ENCODE measurements at regions not wholly inside any gene's neighbourhood (a gene's known extent, or its start where the extent isn't known, plus 50 kb on each side); places are given as distances from the start of the nearest gene placed in this dataset.

GRCh38 chr5:159640446-159640845, 275.8 kb upstream of the ADRA1B start:
- H3K9ac ChIP-seq (ENCODE audit: low read depth, low read length), result no peak overlapping the region
- no peaks in the 10 kb centered on the region for H3K36me3 ChIP-seq (ENCODE audit: control insufficient read depth, insufficient read depth, low read length)
- H3K9me3 ChIP-seq (ENCODE audit: control insufficient read depth, insufficient read depth, low read length), result no peaks in the 10 kb centered on the region
- no peak overlapping the region for H3K4me3 ChIP-seq (ENCODE audit: low read depth, low read length)
- H3K27me3 ChIP-seq (ENCODE audit: control insufficient read depth, insufficient read depth, low read length), result no peaks in the 10 kb centered on the region
- H3K4me1 ChIP-seq (ENCODE audit: control insufficient read depth, insufficient read depth, low read length), result peaks cover 2% of the 10 kb centered on the region

- H3K27me3 ChIP-seq (ENCODE audit: control insufficient read depth, insufficient read depth, low read length), result no peaks in the 10 kb centered on the region
- H3K4me1 ChIP-seq (ENCODE audit: control insufficient read depth, insufficient read depth, low read length), result no peaks in the 10 kb centered on the region
- no peaks in the 10 kb centered on the region for H3K36me3 ChIP-seq (ENCODE audit: control insufficient read depth, insufficient read depth, low read length)
- H3K4me3 ChIP-seq (ENCODE audit: low read depth, low read length), result no peak overlapping the region
- H3K9ac ChIP-seq (ENCODE audit: low read depth, low read length), result no peak overlapping the region
- no peaks in the 10 kb centered on the region for H3K9me3 ChIP-seq (ENCODE audit: control insufficient read depth, insufficient read depth, low read length)
Observed at GRCh38 chr5:159640921-159641320, 275.4 kb upstream of the ADRA1B start.

- no peaks in the 10 kb centered on the region for H3K27me3 ChIP-seq (ENCODE audit: control insufficient read depth, insufficient read depth, low read length)
- peaks cover 1% of the 10 kb centered on the region for H3K4me1 ChIP-seq (ENCODE audit: control insufficient read depth, insufficient read depth, low read length)
- H3K4me3 ChIP-seq (ENCODE audit: low read depth, low read length), result no peak overlapping the region
- no peaks in the 10 kb centered on the region for H3K36me3 ChIP-seq (ENCODE audit: control insufficient read depth, insufficient read depth, low read length)
- no peaks in the 10 kb centered on the region for H3K9me3 ChIP-seq (ENCODE audit: control insufficient read depth, insufficient read depth, low read length)
- no peak overlapping the region for H3K9ac ChIP-seq (ENCODE audit: low read depth, low read length)
Observed at GRCh38 chr5:159641371-159642039, 274.8 kb upstream of the ADRA1B start.

GRCh38 chr5:159642379-159642778, 273.9 kb upstream of the ADRA1B start:
- Histone ChIP-seq H3K4me3 (ENCODE audit: low read depth, low read length) (no peak overlapping the region), H3K27me3 (ENCODE audit: control insufficient read depth, insufficient read depth, low read length) (no peaks in the 10 kb centered on the region), H3K9ac (ENCODE audit: low read depth, low read length) (no peak overlapping the region), H3K9me3 (ENCODE audit: control insufficient read depth, insufficient read depth, low read length) (no peaks in the 10 kb centered on the region), H3K36me3 (ENCODE audit: control insufficient read depth, insufficient read depth, low read length) (no peaks in the 10 kb centered on the region), H3K4me1 (ENCODE audit: control insufficient read depth, insufficient read depth, low read length) (peaks cover 3% of the 10 kb centered on the region)

GRCh38 chr5:159644053-159644452, 272.2 kb upstream of the ADRA1B start:
- Histone ChIP-seq H3K36me3 (ENCODE audit: control insufficient read depth, insufficient read depth, low read length) (no peaks in the 10 kb centered on the region), H3K9ac (ENCODE audit: low read depth, low read length) (no peak overlapping the region), H3K4me1 (ENCODE audit: control insufficient read depth, insufficient read depth, low read length) (peaks cover 3% of the 10 kb centered on the region), H3K27me3 (ENCODE audit: control insufficient read depth, insufficient read depth, low read length) (no peaks in the 10 kb centered on the region), H3K9me3 (ENCODE audit: control insufficient read depth, insufficient read depth, low read length) (no peaks in the 10 kb centered on the region), H3K4me3 (ENCODE audit: low read depth, low read length) (no peak overlapping the region)

- Histone ChIP-seq H3K4me3 (ENCODE audit: low read depth, low read length) (no peak overlapping the region), H3K9ac (ENCODE audit: low read depth, low read length) (no peak overlapping the region), H3K4me1 (ENCODE audit: control insufficient read depth, insufficient read depth, low read length) (peaks cover 3% of the 10 kb centered on the region), H3K36me3 (ENCODE audit: control insufficient read depth, insufficient read depth, low read length) (no peaks in the 10 kb centered on the region), H3K27me3 (ENCODE audit: control insufficient read depth, insufficient read depth, low read length) (no peaks in the 10 kb centered on the region), H3K9me3 (ENCODE audit: control insufficient read depth, insufficient read depth, low read length) (no peaks in the 10 kb centered on the region)
Observed at GRCh38 chr5:159645179-159645846, 271.0 kb upstream of the ADRA1B start.

GRCh38 chr5:159650803-159651202, 265.5 kb upstream of the ADRA1B start:
- Histone ChIP-seq H3K36me3 (ENCODE audit: control insufficient read depth, insufficient read depth, low read length) (no peaks in the 10 kb centered on the region), H3K4me1 (ENCODE audit: control insufficient read depth, insufficient read depth, low read length) (peaks cover 3% of the 10 kb centered on the region), H3K4me3 (ENCODE audit: low read depth, low read length) (no peak overlapping the region), H3K9me3 (ENCODE audit: control insufficient read depth, insufficient read depth, low read length) (no peaks in the 10 kb centered on the region), H3K9ac (ENCODE audit: low read depth, low read length) (no peak overlapping the region), H3K27me3 (ENCODE audit: control insufficient read depth, insufficient read depth, low read length) (no peaks in the 10 kb centered on the region)

- no peaks in the 10 kb centered on the region for H3K36me3 ChIP-seq (ENCODE audit: control insufficient read depth, insufficient read depth, low read length)
- H3K27me3 ChIP-seq (ENCODE audit: control insufficient read depth, insufficient read depth, low read length), result no peaks in the 10 kb centered on the region
- no peak overlapping the region for H3K9ac ChIP-seq (ENCODE audit: low read depth, low read length)
- H3K4me3 ChIP-seq (ENCODE audit: low read depth, low read length), result no peak overlapping the region
- H3K9me3 ChIP-seq (ENCODE audit: control insufficient read depth, insufficient read depth, low read length), result no peaks in the 10 kb centered on the region
- H3K4me1 ChIP-seq (ENCODE audit: control insufficient read depth, insufficient read depth, low read length), result no peaks in the 10 kb centered on the region
Observed at GRCh38 chr5:159655757-159656409, 260.4 kb upstream of the ADRA1B start.

- Histone ChIP-seq H3K27me3 (ENCODE audit: control insufficient read depth, insufficient read depth, low read length) (no peaks in the 10 kb centered on the region), H3K4me1 (ENCODE audit: control insufficient read depth, insufficient read depth, low read length) (no peaks in the 10 kb centered on the region), H3K9me3 (ENCODE audit: control insufficient read depth, insufficient read depth, low read length) (no peaks in the 10 kb centered on the region), H3K36me3 (ENCODE audit: control insufficient read depth, insufficient read depth, low read length) (no peaks in the 10 kb centered on the region), H3K9ac (ENCODE audit: low read depth, low read length) (no peak overlapping the region), H3K4me3 (ENCODE audit: low read depth, low read length) (no peak overlapping the region)
Observed at GRCh38 chr5:159657298-159657697, 259.0 kb upstream of the ADRA1B start.

GRCh38 chr5:159657771-159658170, 258.5 kb upstream of the ADRA1B start:
- Histone ChIP-seq H3K27me3 (ENCODE audit: control insufficient read depth, insufficient read depth, low read length) (no peaks in the 10 kb centered on the region), H3K4me3 (ENCODE audit: low read depth, low read length) (no peak overlapping the region), H3K36me3 (ENCODE audit: control insufficient read depth, insufficient read depth, low read length) (no peaks in the 10 kb centered on the region), H3K9me3 (ENCODE audit: control insufficient read depth, insufficient read depth, low read length) (no peaks in the 10 kb centered on the region), H3K9ac (ENCODE audit: low read depth, low read length) (no peak overlapping the region), H3K4me1 (ENCODE audit: control insufficient read depth, insufficient read depth, low read length) (no peaks in the 10 kb centered on the region)

GRCh38 chr5:159658266-159658925, 257.9 kb upstream of the ADRA1B start:
- H3K36me3 ChIP-seq (ENCODE audit: control insufficient read depth, insufficient read depth, low read length), result no peaks in the 10 kb centered on the region
- H3K4me3 ChIP-seq (ENCODE audit: low read depth, low read length), result no peak overlapping the region
- H3K27me3 ChIP-seq (ENCODE audit: control insufficient read depth, insufficient read depth, low read length), result no peaks in the 10 kb centered on the region
- H3K9ac ChIP-seq (ENCODE audit: low read depth, low read length), result no peak overlapping the region
- H3K9me3 ChIP-seq (ENCODE audit: control insufficient read depth, insufficient read depth, low read length), result no peaks in the 10 kb centered on the region
- no peaks in the 10 kb centered on the region for H3K4me1 ChIP-seq (ENCODE audit: control insufficient read depth, insufficient read depth, low read length)

Data from iPS-15b (cell line).